ENCODE measurements at regions not wholly inside any gene's neighbourhood (a gene's known extent, or its start where the extent isn't known, plus 50 kb on each side); places are given as distances from the start of the nearest gene placed in this dataset.
A peak's percentile ranks its signal among the peaks of the same experiment; 100 is the strongest.

DNA sequence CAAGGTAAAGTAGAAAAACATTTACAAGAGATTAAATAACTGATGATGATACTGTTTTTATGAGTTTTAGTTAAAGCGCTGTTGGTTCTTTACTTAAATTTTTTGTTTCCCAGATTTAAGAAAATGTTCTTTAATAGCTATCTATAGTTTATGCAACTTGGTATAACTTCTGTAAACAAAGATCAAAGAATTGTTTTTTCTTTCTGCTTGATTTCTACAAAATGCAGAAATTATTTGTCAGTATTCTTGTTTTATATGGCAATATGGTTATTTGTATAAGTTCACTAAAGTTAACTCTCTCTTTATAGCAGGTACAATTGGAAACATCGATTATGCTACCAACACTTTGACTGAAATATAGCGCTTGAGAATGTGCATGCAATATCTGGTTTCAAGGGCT, 2465.1 kb upstream of the PCDH20 start:
- Histone ChIP-seq H3K27me3 (ENCODE audit: insufficient read depth, low read length) (no peaks in the 10 kb centered on the region), H3K4me1 (ENCODE audit: control insufficient read depth, insufficient read depth, low read length, unreplicated experiment) (no peaks in the 10 kb centered on the region), H3K4me3 (ENCODE audit: low read depth, low read length) (no peak overlapping the region), H3K79me2 (ENCODE audit: control insufficient read depth, insufficient read depth, low read length, unreplicated experiment) (no peaks in the 10 kb centered on the region), H2AFZ (ENCODE audit: low read length, unreplicated experiment) (no peak overlapping the region), H3K27ac (ENCODE audit: low read depth, low read length) (no peak overlapping the region), H3K36me3 (ENCODE audit: insufficient read depth, low read length) (no peaks in the 10 kb centered on the region)

- no peak overlapping the region for H3K27ac ChIP-seq (ENCODE audit: low read depth, low read length)
- H3K36me3 ChIP-seq (ENCODE audit: insufficient read depth, low read length): no peaks in the 10 kb centered on the region
- H3K27me3 ChIP-seq (ENCODE audit: insufficient read depth, low read length): no peaks in the 10 kb centered on the region
- no peak overlapping the region for H3K4me3 ChIP-seq (ENCODE audit: low read depth, low read length)
- H3K4me1 ChIP-seq (ENCODE audit: control insufficient read depth, insufficient read depth, low read length, unreplicated experiment): no peaks in the 10 kb centered on the region
- no peaks in the 10 kb centered on the region for H3K79me2 ChIP-seq (ENCODE audit: control insufficient read depth, insufficient read depth, low read length, unreplicated experiment)
- no peak overlapping the region for H2AFZ ChIP-seq (ENCODE audit: low read length, unreplicated experiment)
These were observed 2458.3 kb upstream of the PCDH20 start for GRCh38 chr13:63873936-63874335.

GRCh38 chr13:63864171-63864902, 2448.7 kb upstream of the PCDH20 start:
- Histone ChIP-seq H3K4me1 (ENCODE audit: control insufficient read depth, insufficient read depth, low read length, unreplicated experiment) (peaks cover 6% of the 10 kb centered on the region), H3K79me2 (ENCODE audit: control insufficient read depth, insufficient read depth, low read length, unreplicated experiment) (no peaks in the 10 kb centered on the region), H3K4me3 (ENCODE audit: low read depth, low read length) (no peak overlapping the region), H3K27me3 (ENCODE audit: insufficient read depth, low read length) (no peaks in the 10 kb centered on the region), H3K36me3 (ENCODE audit: insufficient read depth, low read length) (no peaks in the 10 kb centered on the region), H3K27ac (ENCODE audit: low read depth, low read length) (peak overlapping the region; percentile 48), H2AFZ (ENCODE audit: low read length, unreplicated experiment) (no peak overlapping the region)

DNA sequence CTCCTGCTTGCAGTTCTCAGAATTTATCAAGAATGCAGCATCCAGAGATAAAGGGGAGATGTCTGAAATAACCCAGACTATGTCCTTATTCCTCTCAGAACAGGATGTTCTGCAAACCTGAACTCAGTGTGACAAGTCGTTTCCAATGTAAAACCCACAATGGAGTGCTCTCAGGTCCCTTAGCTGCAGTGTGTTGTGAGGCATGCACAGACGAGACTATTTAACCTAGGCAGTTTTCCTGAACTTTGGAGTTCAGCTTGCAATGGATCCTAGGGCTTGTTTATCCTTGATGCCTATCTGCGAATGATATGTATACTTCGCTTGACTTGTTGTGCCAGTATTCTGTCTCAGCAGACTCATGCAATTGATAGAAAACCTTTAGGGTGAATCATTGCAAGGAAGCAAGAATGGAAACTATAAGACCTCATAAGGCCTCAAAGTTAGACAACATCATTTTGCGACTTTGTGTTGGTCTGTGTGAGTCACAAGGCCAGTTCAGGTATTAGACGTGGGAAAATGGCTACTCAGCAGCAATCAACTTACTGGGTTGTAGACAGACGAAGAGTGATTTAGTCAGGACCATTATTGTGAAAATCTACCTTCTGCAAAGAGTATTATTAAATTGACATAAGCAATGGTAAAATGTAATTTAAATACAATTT, 2439.9 kb upstream of the PCDH20 start:
- H3K27me3 ChIP-seq (ENCODE audit: insufficient read depth, low read length): no peaks in the 10 kb centered on the region
- no peak overlapping the region for H3K27ac ChIP-seq (ENCODE audit: low read depth, low read length)
- H3K36me3 ChIP-seq (ENCODE audit: insufficient read depth, low read length): no peaks in the 10 kb centered on the region
- H3K4me3 ChIP-seq (ENCODE audit: low read depth, low read length): no peak overlapping the region
- no peaks in the 10 kb centered on the region for H3K79me2 ChIP-seq (ENCODE audit: control insufficient read depth, insufficient read depth, low read length, unreplicated experiment)
- no peak overlapping the region for H2AFZ ChIP-seq (ENCODE audit: low read length, unreplicated experiment)
- H3K4me1 ChIP-seq (ENCODE audit: control insufficient read depth, insufficient read depth, low read length, unreplicated experiment): no peaks in the 10 kb centered on the region

DNA sequence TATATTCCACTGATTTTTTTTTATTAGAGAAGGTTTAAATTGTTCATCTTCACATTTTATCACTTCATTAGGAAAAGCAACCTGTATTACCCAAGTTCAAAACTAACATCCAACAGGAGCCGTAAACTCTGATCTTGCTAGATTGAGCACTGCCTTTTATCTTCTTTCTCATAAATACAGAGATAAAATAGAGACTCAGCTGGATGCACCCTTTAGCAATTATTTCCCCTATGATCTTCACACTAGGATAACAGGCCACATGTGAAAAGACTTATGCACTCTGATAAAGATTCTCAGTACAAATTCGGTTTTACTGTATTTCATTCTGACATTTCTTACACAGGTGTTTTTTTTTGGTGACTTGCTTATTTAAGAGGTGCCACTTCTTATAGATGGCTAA, 2438.2 kb upstream of the PCDH20 start:
- no peaks in the 10 kb centered on the region for H3K4me1 ChIP-seq (ENCODE audit: control insufficient read depth, insufficient read depth, low read length, unreplicated experiment)
- H3K79me2 ChIP-seq (ENCODE audit: control insufficient read depth, insufficient read depth, low read length, unreplicated experiment): no peaks in the 10 kb centered on the region
- no peak overlapping the region for H3K4me3 ChIP-seq (ENCODE audit: low read depth, low read length)
- H3K27ac ChIP-seq (ENCODE audit: low read depth, low read length): no peak overlapping the region
- no peaks in the 10 kb centered on the region for H3K36me3 ChIP-seq (ENCODE audit: insufficient read depth, low read length)
- no peak overlapping the region for H2AFZ ChIP-seq (ENCODE audit: low read length, unreplicated experiment)
- no peaks in the 10 kb centered on the region for H3K27me3 ChIP-seq (ENCODE audit: insufficient read depth, low read length)

- H3K27me3 ChIP-seq (ENCODE audit: insufficient read depth, low read length): no peaks in the 10 kb centered on the region
- H3K4me3 ChIP-seq (ENCODE audit: low read depth, low read length): no peak overlapping the region
- no peak overlapping the region for H3K27ac ChIP-seq (ENCODE audit: low read depth, low read length)
- no peaks in the 10 kb centered on the region for H3K79me2 ChIP-seq (ENCODE audit: control insufficient read depth, insufficient read depth, low read length, unreplicated experiment)
- H2AFZ ChIP-seq (ENCODE audit: low read length, unreplicated experiment): no peak overlapping the region
- H3K4me1 ChIP-seq (ENCODE audit: control insufficient read depth, insufficient read depth, low read length, unreplicated experiment): no peaks in the 10 kb centered on the region
- no peaks in the 10 kb centered on the region for H3K36me3 ChIP-seq (ENCODE audit: insufficient read depth, low read length)
These were observed 2435.9 kb upstream of the PCDH20 start for GRCh38 chr13:63851526-63851925.

DNA sequence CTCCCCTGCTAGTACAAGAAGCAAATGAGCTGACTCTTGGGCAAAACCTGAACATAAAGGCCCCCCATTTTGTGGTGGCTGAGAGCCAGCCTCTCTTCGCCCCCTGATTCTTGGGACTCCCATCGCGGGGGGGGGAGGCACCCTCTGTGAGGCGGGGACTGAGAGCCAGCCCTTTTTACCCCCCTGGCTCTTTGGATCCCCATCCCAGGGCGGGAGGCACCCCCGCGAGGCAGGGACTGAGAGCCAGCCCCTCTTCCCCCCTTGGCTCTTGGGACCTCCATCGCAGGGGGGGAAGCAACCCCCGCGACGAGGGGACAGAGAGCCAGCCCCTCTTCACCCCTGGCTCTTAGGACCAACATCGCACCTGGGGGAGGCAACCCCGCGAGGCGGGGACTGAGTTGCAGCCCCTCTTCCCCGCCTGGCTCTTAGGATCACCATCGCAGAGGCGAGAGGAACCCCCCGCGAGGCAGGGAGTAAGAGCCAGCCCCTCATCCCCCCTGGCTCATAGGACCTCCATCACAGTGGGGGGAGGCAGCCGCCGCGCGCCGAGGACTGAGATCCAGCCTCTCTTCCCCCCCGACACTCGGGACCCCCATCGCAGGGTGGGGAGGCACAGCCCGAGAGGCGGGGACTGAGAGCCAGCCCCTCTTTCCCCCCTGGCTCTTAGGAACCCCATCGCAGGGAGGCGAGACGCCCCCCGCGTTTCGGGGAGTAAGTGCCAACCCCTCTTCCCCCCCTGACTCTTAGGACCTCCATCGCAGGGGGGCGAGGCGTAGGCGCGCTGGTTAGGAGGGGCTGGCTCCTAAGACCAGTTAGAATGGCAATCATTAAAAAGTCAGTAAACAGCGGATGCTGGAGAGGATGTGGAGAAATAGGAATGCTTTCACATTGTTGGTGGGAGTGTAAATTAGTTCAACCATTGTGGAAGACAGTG, 2428.4 kb upstream of the PCDH20 start:
- H3K4me1 ChIP-seq (ENCODE audit: control insufficient read depth, insufficient read depth, low read length, unreplicated experiment): no peaks in the 10 kb centered on the region
- H3K4me3 ChIP-seq (ENCODE audit: low read depth, low read length): no peak overlapping the region
- H3K79me2 ChIP-seq (ENCODE audit: control insufficient read depth, insufficient read depth, low read length, unreplicated experiment): no peaks in the 10 kb centered on the region
- H2AFZ ChIP-seq (ENCODE audit: low read length, unreplicated experiment): no peak overlapping the region
- H3K36me3 ChIP-seq (ENCODE audit: insufficient read depth, low read length): no peaks in the 10 kb centered on the region
- H3K27me3 ChIP-seq (ENCODE audit: insufficient read depth, low read length): no peaks in the 10 kb centered on the region
- H3K27ac ChIP-seq (ENCODE audit: low read depth, low read length): no peak overlapping the region

DNA sequence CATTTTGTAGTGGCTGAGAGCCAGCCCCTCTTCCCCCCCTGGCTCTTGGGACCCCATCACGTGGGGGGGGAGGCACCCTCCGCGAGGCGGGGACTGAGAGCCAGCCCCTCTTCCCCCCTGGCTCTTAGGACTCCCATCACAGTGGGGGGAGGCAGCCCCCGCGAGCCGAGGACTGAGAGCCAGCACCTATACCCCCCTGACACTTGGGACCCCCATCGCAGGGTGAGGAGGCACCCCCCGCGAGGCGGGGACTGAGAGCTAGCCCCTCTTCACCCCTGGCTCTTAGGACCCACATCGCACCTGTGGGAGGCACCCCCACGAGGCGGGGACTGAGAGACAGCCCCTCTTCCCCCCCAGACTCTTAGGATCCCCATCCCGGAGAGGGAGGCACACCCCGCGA, 2426.5 kb upstream of the PCDH20 start:
- H2AFZ ChIP-seq (ENCODE audit: low read length, unreplicated experiment): no peak overlapping the region
- H3K79me2 ChIP-seq (ENCODE audit: control insufficient read depth, insufficient read depth, low read length, unreplicated experiment): no peaks in the 10 kb centered on the region
- H3K4me3 ChIP-seq (ENCODE audit: low read depth, low read length): no peak overlapping the region
- no peak overlapping the region for H3K27ac ChIP-seq (ENCODE audit: low read depth, low read length)
- no peaks in the 10 kb centered on the region for H3K36me3 ChIP-seq (ENCODE audit: insufficient read depth, low read length)
- no peaks in the 10 kb centered on the region for H3K4me1 ChIP-seq (ENCODE audit: control insufficient read depth, insufficient read depth, low read length, unreplicated experiment)
- no peaks in the 10 kb centered on the region for H3K27me3 ChIP-seq (ENCODE audit: insufficient read depth, low read length)

DNA sequence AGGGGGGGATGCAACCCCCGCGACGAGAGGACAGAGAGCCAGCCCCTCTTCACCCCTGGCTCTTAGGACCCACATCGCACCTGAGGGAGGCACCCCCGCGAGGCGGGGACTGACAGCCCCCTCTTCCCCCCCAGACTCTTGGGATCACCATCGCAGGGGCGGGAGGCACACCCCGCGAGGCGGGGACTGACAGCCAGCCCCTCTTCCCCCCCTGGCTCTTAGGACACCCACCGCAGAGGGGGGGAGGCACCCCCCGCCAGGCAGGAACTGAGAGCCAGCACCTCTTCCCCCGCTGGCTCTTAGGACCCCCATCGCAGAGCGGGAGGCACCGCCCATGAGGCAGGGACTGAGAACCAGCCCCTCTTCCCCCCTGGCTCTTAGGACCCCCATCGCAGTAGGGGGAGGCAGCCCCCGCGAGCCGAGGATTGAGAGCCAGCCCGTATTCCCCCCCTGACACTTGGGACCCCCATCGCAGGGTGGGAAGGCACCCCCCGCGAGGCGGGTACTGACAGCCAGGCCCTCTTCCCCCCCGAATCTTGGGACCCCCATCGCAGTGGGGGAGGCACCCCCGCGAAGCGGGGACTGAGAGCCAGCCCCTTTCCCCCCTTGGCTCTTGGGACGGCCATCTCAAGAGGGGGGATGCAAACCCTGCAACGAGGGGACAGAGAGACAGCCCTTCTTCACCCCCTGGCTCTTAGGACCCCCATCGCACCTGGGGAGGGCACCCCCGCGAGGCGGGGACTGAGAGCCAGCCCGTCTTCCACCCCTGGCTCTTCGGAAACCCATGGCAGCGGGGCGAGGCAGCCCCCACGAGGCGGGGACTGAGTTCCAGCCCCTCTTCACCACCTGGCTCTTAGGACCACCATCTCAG, 2425.1 kb upstream of the PCDH20 start:
- Histone ChIP-seq H3K4me1 (ENCODE audit: control insufficient read depth, insufficient read depth, low read length, unreplicated experiment) (no peaks in the 10 kb centered on the region), H3K27me3 (ENCODE audit: insufficient read depth, low read length) (no peaks in the 10 kb centered on the region), H3K36me3 (ENCODE audit: insufficient read depth, low read length) (no peaks in the 10 kb centered on the region), H3K4me3 (ENCODE audit: low read depth, low read length) (no peak overlapping the region), H2AFZ (ENCODE audit: low read length, unreplicated experiment) (no peak overlapping the region), H3K27ac (ENCODE audit: low read depth, low read length) (no peak overlapping the region), H3K79me2 (ENCODE audit: control insufficient read depth, insufficient read depth, low read length, unreplicated experiment) (no peaks in the 10 kb centered on the region)

Data from ACC112 (cell line).